AG04450 (cell line): ENCODE measurements at regions not wholly inside any gene's neighbourhood (a gene's known extent, or its start where the extent isn't known, plus 50 kb on each side); places are given as distances from the start of the nearest gene placed in this dataset.

Source experiments
- CTCF ChIA-PET: fragments of 300-600, 350-600 bp; formaldehyde crosslinking; extraction: SDS; loops from one replicate; lab custom pipeline; 2022; ENCODE audit warnings: antibody characterized with exemption, inconsistent platforms; lab: Charles Lee
- POLR2A ChIA-PET: fragments of 350-600 bp; formaldehyde crosslinking; extraction: SDS; loops from one replicate; lab custom pipeline; 2021; ENCODE audit warnings: antibody characterized with exemption, inconsistent platforms; lab: Yijun Ruan, JAX
- DNase-seq: peaks from one replicate; pipeline ENCODE4 v3.0.0-alpha.2; 2011; ENCODE audit warnings: low read depth, low spot score
- H3K27ac ChIP-seq: one replicate; pipeline ENCODE4 v1.5.1; 2012; ENCODE audit warnings: low read depth, low read length, control low read depth
- H3K27me3 ChIP-seq: one replicate; pipeline ENCODE4 v1.6.0; 2012; ENCODE audit warnings: low read length; ENCODE audit not compliant: control insufficient read depth, insufficient read depth
- H3K4me3 ChIP-seq: 2 replicates; pipeline ENCODE4 v1.5.1; 2011; ENCODE audit warnings: mild to moderate bottlenecking, low read depth, low read length, control low read depth
- H3K9me3 ChIP-seq: 2 replicates; pipeline ENCODE4 v1.5.1; 2012; ENCODE audit warnings: low read length; ENCODE audit not compliant: control insufficient read depth, insufficient read depth
- CTCF ChIP-seq: IDR thresholded peaks from 2 replicates; pipeline ENCODE4 v1.5.1; 2011; ENCODE audit warnings: low read depth, low read length, control low read depth, inconsistent platforms

- no peak overlapping the region for H3K27ac ChIP-seq
- ChIA-PET CTCF (no interaction called here), POLR2A (no interaction called here)
- TF ChIP-seq CTCF, result no peak
- H3K9me3 ChIP-seq, result no peaks in the 10 kb centered on the region; the same call in 1 of the 2 replicates
- peaks cover 16% of the 10 kb centered on the region for H3K27me3 ChIP-seq
- no peak overlapping the region for H3K4me3 ChIP-seq
- DNase-seq, result no peak
Observed at GRCh38 chr7:1305873-1306272, 73.2 kb downstream of the UNCX start.

- H3K9me3 ChIP-seq, result peaks cover 6% of the 10 kb centered on the region; the same call in 1 of the 2 replicates
- TF ChIP-seq CTCF, result no peak
- CTCF ChIA-PET, result no interaction called here
- peaks cover 9% of the 10 kb centered on the region for H3K27me3 ChIP-seq
- POLR2A ChIA-PET, result no interaction called here
- H3K27ac ChIP-seq, result no peak overlapping the region
- H3K4me3 ChIP-seq, result no peak overlapping the region
- no peak for DNase-seq
Observed at GRCh38 chr7:1307828-1308227, 75.2 kb downstream of the UNCX start.

- no peak for TF ChIP-seq CTCF
- Histone ChIP-seq H3K9me3 (peaks cover 6% of the 10 kb centered on the region; the same call in 1 of the 2 replicates), H3K4me3 (no peak overlapping the region), H3K27me3 (peaks cover 11% of the 10 kb centered on the region), H3K27ac (no peak overlapping the region)
- no peak for DNase-seq
- POLR2A ChIA-PET, result no interaction called here
- CTCF ChIA-PET, result no interaction called here
Observed at GRCh38 chr7:1309290-1309689, 76.6 kb downstream of the UNCX start.

GRCh38 chr7:1309996-1310395 is 77.3 kb downstream of the UNCX start:
- Histone ChIP-seq H3K4me3 (no peak overlapping the region), H3K27ac (no peak overlapping the region), H3K27me3 (peaks cover 10% of the 10 kb centered on the region), H3K9me3 (peaks cover 6% of the 10 kb centered on the region; the same call in 1 of the 2 replicates)
- POLR2A ChIA-PET, result no interaction called here
- no peak for DNase-seq
- TF ChIP-seq CTCF, result no peak
- CTCF ChIA-PET, result interaction anchor here (0.6 kb wide), 1 partner anchor 59 kb away, joined by 3 read pairs; no protein-coding TSS in a partner anchor

GRCh38 chr7:1310936-1311335 is 78.3 kb downstream of the UNCX start:
- H3K4me3 ChIP-seq, result no peak overlapping the region
- ChIA-PET POLR2A (no interaction called here), CTCF (no interaction called here)
- H3K27ac ChIP-seq, result no peak overlapping the region
- H3K27me3 ChIP-seq, result peaks cover 10% of the 10 kb centered on the region
- TF ChIP-seq CTCF, result no peak
- DNase-seq, result no peak
- H3K9me3 ChIP-seq, result peaks cover 6% of the 10 kb centered on the region; the same call in 1 of the 2 replicates
